Right lung (tissue), 2 donors: ENCODE measurements at regions not wholly inside any gene's neighbourhood (a gene's known extent, or its start where the extent isn't known, plus 50 kb on each side); places are given as distances from the start of the nearest gene placed in this dataset.

Experiments
- DNase-seq, 2 donors: peaks; one replicate each; pipeline ENCODE4 v3.0.0-alpha.2; 2013

DNA sequence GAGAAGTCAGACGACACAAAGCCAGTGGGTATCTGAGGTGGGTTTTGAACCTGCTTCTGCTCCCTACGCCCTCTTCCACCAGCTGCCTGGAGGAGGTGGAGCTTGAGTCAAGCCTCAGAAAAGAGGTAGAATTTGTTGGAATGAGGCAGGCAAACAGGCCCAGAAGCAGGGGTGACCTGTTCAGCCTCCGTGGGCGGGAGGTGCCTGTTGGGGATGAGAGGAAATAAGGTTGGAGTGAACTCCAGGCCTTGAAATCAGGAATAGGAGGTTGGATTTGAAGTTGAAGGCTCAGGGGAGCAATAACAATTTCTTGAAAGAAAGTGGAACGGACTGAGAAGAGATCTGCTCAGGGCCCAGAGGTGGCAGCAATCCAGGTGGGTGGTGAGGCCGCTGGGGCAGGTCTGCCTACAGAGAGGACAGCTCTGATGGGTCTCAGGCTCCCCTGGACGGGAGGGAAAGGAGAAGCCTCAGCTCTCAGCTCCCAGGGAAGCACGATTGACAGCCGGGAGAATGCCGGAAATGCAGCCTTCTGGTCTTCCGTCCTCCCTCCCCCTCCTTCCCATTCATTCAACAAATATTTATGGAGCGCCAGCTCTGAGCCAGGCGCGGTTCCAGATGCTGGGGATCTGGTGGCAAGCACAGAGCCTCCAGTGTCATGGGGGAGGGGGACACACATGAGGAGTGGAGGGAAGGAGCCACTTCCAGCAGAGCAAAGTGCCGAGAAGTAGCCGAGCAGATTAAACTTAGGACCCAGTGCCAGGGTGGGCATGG, 61.9 kb upstream of the CIBAR2 start:
- no peak for DNase-seq

DNA sequence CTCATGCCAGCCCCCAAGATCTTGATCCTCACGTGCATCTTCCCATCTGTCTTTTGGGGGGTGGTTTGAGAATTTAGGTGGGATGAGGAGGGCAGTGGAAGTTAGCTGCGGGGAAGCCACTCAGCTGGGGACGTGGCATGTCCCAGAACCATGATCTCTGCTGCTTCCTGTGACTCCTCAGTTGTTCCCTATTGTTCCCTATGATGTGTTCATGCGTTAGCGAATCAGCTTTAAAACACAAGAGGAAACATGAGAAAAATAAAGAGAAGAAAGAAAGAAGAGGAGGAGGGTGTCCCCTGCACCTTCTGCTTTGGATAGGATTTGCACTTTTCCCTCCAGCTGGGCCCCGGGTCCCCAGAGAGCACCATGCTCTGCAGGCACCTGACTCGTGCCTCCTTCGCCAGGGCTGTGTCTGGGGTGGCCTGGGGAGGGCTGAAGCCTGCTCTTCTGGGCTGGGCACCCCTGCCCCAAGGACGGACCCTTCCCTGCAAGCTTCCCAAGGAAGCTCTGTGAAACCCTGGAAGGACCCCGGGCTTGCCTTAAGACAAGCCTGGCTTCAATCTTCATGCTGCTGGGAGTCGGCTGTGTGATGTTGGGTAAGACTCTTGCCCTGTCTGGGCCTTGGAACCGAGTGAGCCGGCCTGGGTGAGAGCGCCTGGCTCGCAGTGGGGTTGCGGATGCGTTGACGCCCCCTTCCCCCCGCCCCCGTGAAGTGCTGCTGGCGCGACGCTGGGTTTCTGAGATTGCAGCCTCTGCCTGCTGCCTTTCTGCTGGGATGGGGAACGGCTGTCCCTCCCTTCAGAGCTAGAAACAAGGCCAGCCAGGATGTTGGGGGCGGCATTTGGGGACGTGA, 62.8 kb upstream of the CIBAR2 start:
- DNase-seq: no peak

GRCh38 chr16:85175724-85176233, 63.5 kb upstream of the CIBAR2 start:
- no peak for DNase-seq

- DNase-seq: no peak
These were observed 64.5 kb upstream of the CIBAR2 start for GRCh38 chr16:85176541-85177447.

DNA sequence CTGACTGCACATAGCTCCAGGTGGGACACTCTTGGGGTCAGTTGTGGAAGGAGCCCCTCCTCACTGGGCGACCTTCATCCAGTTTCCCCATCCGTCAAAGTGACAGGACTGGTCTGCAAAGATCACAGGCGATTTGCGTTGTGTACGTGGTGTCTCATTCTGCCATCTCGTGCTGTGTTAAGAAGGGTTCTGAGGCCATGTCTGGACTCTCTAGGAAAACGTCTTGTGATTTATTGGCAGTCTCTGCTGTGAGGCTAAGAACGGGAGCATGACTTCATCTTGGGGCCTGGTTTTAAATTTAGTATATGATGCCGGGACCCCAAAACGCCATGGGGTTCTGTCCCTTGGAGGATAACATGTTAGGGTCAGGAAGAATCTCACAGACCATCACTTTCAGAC, 65.2 kb upstream of the CIBAR2 start:
- DNase-seq: no peak

- no peak for DNase-seq
These were observed 65.8 kb upstream of the CIBAR2 start for GRCh38 chr16:85178006-85178591.

DNA sequence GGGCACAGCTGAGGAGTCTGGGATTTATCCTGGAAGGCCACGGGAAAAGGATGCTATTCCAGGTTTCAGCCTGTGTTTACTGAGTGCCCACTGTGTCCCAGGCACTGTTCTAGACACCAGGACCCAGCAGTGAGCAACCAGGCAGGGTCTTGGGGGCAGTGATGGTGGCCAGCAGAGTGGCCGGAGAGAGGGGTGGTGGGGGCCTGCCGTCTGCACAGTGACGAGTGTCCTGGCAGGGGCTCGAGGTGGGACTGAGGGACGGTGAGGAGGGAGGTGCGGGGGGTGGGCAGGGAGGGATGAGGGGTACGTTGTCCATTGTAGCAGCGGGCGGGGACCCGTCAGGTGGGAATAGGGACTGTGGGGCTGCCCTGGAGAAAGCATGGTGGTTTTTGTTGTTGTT, 66.3 kb upstream of the CIBAR2 start:
- DNase-seq: no peak

DNA sequence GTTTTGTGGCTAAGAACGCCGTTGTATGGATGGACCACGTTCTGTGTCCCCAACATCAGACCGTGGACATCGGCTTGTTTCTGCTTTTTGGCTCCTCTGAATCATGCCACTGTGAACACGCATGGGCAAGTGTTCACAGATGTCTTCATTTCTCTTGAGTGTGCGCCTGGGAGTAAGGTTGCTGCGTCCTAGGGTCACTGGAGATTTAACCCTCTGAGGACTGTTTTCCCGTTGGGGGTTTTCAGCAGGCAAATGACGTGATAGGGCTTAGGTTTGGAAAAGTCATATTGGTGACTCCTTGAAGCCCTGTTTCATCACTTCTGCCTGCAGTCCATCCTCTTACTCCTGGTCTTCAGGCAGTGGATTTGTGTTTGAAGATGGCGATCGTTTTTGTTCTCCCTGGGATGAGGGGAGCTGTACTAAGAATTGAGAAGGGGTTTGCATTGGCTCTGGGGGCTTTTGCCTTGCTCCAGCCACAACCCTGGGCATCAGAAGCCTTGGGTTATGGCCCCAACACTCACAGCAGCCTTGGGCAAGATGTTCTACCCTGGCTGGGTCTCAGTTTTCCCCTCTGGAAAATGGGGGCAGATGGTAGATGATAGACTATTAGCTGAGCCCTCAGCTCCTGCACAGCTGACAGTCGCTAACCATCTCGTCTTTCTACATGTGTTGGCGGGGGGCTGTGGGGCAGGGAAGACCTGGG, 67.2 kb upstream of the CIBAR2 start:
- no peak for DNase-seq

DNA sequence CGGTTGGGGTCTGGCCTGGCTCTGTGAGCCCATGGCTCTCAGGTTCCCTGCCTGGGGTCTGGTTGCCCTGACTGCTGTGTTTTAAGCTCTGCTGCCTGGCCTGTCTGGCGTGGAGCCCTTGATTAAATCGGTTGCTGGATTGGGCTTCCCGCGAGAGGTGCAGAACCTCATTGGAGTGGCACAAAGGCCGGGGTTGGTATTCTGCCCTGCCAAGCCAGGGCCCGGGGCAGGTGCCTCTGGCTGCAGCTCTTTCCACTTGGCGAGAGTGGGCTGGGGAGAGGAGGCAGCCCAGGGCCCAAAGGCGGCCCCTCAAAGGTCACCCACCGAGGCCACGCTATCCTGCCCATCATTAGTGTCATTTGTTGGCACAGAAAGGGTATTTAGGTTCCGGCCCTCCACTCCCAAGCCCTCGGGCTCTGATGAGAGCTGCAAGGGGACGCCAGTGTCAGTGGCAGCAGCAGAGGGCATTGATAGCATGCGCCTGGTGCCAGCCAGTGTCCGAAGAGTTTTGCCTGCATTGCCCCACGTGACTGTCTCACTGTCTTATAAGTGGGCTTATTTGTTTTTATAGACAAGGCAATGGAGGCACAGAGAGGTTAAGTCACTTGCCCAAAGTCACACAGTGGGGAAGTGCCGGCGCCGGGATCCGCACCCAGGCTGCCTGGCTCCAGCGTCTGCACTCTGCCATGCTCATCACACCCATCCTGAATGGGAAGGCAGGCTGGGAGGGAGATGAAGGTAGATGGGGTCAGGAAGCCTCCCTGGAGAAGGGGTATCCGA, 68.0 kb upstream of the CIBAR2 start:
- no peak for DNase-seq

- no peak for DNase-seq
These were observed 68.8 kb upstream of the CIBAR2 start for GRCh38 chr16:85180827-85181738.

GRCh38 chr16:85181739-85182129, 69.5 kb upstream of the CIBAR2 start:
- DNase-seq: no peak

DNA sequence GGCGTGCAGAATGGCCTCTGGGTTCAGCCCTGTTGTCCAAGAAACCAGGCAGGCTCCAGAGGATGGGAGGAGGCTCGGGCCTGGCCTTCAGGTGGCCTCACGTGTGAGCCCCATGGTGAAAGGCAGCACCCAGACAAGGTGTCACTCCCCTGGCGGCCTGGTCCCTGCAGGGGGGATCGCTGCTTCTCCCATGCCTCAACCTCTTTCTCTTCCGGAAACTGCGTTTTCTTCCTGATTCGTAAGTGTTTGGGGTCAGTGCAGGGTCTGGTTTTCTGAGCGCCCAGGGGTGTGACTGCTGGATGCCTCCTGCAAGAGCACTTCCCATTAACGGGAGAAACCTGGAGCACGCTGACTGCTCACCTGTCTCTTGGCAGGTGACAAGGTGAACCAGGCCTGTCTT, 70.0 kb upstream of the CIBAR2 start:
- DNase-seq: no peak

GRCh38 chr16:85182774-85183173, 70.5 kb upstream of the CIBAR2 start:
- DNase-seq: no peak

GRCh38 chr16:85183564-85183963, 71.3 kb upstream of the CIBAR2 start:
- no peak for DNase-seq

- DNase-seq: no peak
These were observed 72.1 kb upstream of the CIBAR2 start for GRCh38 chr16:85184404-85184803.

DNA sequence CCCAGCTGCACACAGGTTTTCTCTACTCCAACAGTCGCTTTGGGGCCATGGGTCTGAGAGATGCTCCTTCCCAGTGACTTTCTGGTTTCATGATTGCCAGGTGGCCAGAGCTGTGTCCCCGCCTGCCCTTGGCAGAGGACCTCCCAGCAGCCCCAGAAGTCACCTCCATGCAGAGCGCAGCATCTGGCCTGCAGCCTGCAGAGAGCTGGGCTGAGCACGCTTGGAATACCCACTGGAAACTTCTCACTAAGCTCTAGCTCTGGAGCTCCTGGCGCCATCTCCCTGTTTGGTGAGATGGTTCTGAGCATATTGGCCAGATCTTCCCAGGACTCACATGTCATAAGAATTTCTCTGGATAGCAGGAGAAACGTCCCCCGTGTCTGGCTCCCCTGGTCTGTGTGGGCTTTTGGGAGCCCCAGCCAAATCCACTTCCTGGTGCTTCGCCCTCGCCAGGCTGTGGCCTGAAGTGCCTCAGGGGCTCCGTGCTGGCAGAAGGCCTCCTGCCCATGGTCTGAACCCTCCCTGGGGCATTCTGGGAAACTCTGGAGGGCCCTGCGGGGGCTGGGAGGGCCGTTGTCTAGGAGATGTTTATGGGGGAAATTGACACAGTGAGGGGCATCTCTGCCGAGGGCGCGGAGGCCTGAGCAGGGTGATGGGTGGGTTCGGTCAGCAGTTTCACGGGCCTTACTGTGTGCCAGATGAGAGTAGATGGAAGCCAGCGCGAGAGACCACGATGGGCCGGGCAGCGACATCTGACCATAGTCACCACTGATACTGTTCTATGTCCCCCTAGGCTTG, 73.2 kb upstream of the CIBAR2 start:
- DNase-seq: no peak

- no peak for DNase-seq
These were observed 74.7 kb upstream of the CIBAR2 start for GRCh38 chr16:85187002-85187401.

- DNase-seq: no peak
These were observed 75.2 kb upstream of the CIBAR2 start for GRCh38 chr16:85187447-85187846.
